ENCODE measurements at regions not wholly inside any gene's neighbourhood (a gene's known extent, or its start where the extent isn't known, plus 50 kb on each side); places are given as distances from the start of the nearest gene placed in this dataset.

- TF ChIP-seq PCBP1 (IDR thresholded peaks at IDR 0.05; ENCODE audit: borderline replicate concordance, low read depth, low read length) = no peak
- TF ChIP-seq CHD2 (IDR thresholded peaks at IDR 0.05; ENCODE audit: low read depth, low read length) = no peak
- no peak for TF ChIP-seq ZBTB39 (CRISPR knock-in tag; IDR thresholded peaks at IDR 0.05)
- no peak for TF ChIP-seq MTERF4 (CRISPR knock-in tag; IDR thresholded peaks at IDR 0.05)
- no peak for TF ChIP-seq TGIF2 (CRISPR knock-in tag; IDR thresholded peaks at IDR 0.05)
- TF ChIP-seq ELF3 (CRISPR knock-in tag; IDR thresholded peaks at IDR 0.05) = no peak
- no peak for TF ChIP-seq AKNA (CRISPR knock-in tag; IDR thresholded peaks at IDR 0.05; ENCODE audit: borderline replicate concordance)
- peak; percentile 60 for TF ChIP-seq GATAD2A (CRISPR knock-in tag; IDR thresholded peaks at IDR 0.05)
- 0 out of 2 replicates have a peak, but pooled peaks have one; percentile 32 for TF ChIP-seq DPF2 (CRISPR knock-in tag; IDR thresholded peaks at IDR 0.05; ENCODE audit: borderline replicate concordance, low read depth)
- no peak for TF ChIP-seq ZNF383 (CRISPR knock-in tag; IDR thresholded peaks at IDR 0.05; ENCODE audit: borderline replicate concordance)
- no peak for TF ChIP-seq AFF4 (CRISPR knock-in tag; IDR thresholded peaks at IDR 0.05)
- TF ChIP-seq TEAD3 (CRISPR knock-in tag; optimal IDR thresholded peaks at IDR 0.05; ENCODE audit: borderline replicate concordance) = peak; percentile 74
- no peak for TF ChIP-seq CCAR2 (optimal IDR thresholded peaks at IDR 0.05; ENCODE audit: low read depth, low read length)
- 0 out of 2 replicates have a peak, but pooled peaks have one; percentile 34 for TF ChIP-seq ISL2 (CRISPR knock-in tag; IDR thresholded peaks at IDR 0.05)
- no peak for TF ChIP-seq SMAD9 (CRISPR knock-in tag; IDR thresholded peaks at IDR 0.05)
- no peak for TF ChIP-seq ZNF629 (CRISPR knock-in tag; conservative IDR thresholded peaks at IDR 0.05)
- no peak for TF ChIP-seq RNF2 (conservative IDR thresholded peaks at IDR 0.05; ENCODE audit: low read depth)
- TF ChIP-seq THAP11 (CRISPR knock-in tag; IDR thresholded peaks at IDR 0.05) = no peak
- no peak for TF ChIP-seq ZFX (CRISPR knock-in tag; IDR thresholded peaks at IDR 0.05; ENCODE audit: low read depth)
These were observed 261.1 kb upstream of the RNF32 start (continued) for GRCh38 chr7:156379324-156380070.

Data from HepG2 (cell line).